Ovary (tissue), 7 donors: ENCODE measurements at regions not wholly inside any gene's neighbourhood (a gene's known extent, or its start where the extent isn't known, plus 50 kb on each side); places are given as distances from the start of the nearest gene placed in this dataset.

Source experiments
- DNase-seq, 5 donors: peaks; one replicate each; pipeline ENCODE4 v3.0.0-alpha.2; 2019 to 2020
- H3K27ac ChIP-seq, 2 donors: fragments of 200-600 bp; one replicate each; pipeline versions ENCODE4 v1.5.1 to v1.8.0; 2019 to 2022
- H3K27me3 ChIP-seq: fragments of 200-600 bp; one replicate; pipeline ENCODE4 v1.8.0; 2022
- H3K36me3 ChIP-seq: fragments of 200-600 bp; sonication (generic); one replicate; pipeline ENCODE4 v1.5.1; 2019
- H3K4me1 ChIP-seq: one replicate; pipeline ENCODE4 v1.8.1; 2013; ENCODE audit warnings: mild to moderate bottlenecking, moderate library complexity; ENCODE audit not compliant: insufficient read depth
- H3K4me3 ChIP-seq: fragments of 200-600 bp; sonication (generic); one replicate; pipeline ENCODE4 v1.5.1; 2017
- H3K9me3 ChIP-seq, 2 donors: fragments of 200-600 bp in 1 of 2; sonication (generic) in 1 of 2; one replicate each; pipeline versions ENCODE4 v1.5.1 to v1.8.1; 2013 to 2019; ENCODE audit warnings: mild to moderate bottlenecking in 1 of 2, moderate library complexity in 1 of 2
- EP300 ChIP-seq: sonication (generic); formaldehyde crosslinking; IDR thresholded peaks from one replicate; pipeline ENCODE4 v1.6.1; 2017; ENCODE audit warnings: antibody characterized with exemption
- POLR2A ChIP-seq: fragments of 450-650 bp; IDR thresholded peaks from one replicate; pipeline ENCODE4 v1.6.1; 2017; ENCODE audit warnings: antibody characterized with exemption, mild to moderate bottlenecking, moderate library complexity
- WGBS, 3 donors: extraction: QIAGEN DNeasy Blood & Tissue Kit in 1 of 3; methylation state at CpG; one replicate each; pipeline versions ENCODE4 v1.1.5 to v1.1.7; 2013 to 2017; 5-methylcytosine and 5-hydroxymethylcytosine counted together
- intact Hi-C, 4 donors: fragments of 100-400 bp; cut with DNase I; formaldehyde crosslinking; loops; one replicate each; pipeline versions ENCODE4 v1.11.0 to v1.15.1; 2022 to 2023
- TF ChIP-seq, protein P1 (sequence below), 3 donors: fragments of 450-650 bp in 2 of 3; fragments of 200-600 bp in 1 of 3; IDR thresholded peaks; one replicate each; pipeline versions ENCODE4 v1.5.1 to v1.8.0; 2016 to 2022; ENCODE audit warnings: antibody characterized with exemption in 3 of 3, mild to moderate bottlenecking in 1 of 3
- donor health status: DM: no; HTN: no; CAD: no; lungs with moderate emphysema.
- donor health status: DM: no; HTN: no; CAD: no.
- donor health status: Bipolar disorder and iron deficiency.
- donor health status: DM: no; HTN: no; CAD: no.
- donor health status: DM: yes; HTN: yes; CAD: no.

- Histone ChIP-seq H3K27me3 (no peaks in the 10 kb centered on the region), H3K27ac (no peak overlapping the region), H3K9me3 (no peaks in the 10 kb centered on the region), H3K4me3 (no peak overlapping the region), H3K4me1 (peaks cover 10% of the 10 kb centered on the region), H3K36me3 (no peaks in the 10 kb centered on the region)
- intact Hi-C loops, result loop anchor here in 1 of 4 donors (10.0 kb wide), 2 partner anchors 47 to 387 kb away; partner anchors contain the start of genes MAGEF1 and THPO
- no peak for TF ChIP-seq POLR2A
- TF ChIP-seq, protein P1, sequence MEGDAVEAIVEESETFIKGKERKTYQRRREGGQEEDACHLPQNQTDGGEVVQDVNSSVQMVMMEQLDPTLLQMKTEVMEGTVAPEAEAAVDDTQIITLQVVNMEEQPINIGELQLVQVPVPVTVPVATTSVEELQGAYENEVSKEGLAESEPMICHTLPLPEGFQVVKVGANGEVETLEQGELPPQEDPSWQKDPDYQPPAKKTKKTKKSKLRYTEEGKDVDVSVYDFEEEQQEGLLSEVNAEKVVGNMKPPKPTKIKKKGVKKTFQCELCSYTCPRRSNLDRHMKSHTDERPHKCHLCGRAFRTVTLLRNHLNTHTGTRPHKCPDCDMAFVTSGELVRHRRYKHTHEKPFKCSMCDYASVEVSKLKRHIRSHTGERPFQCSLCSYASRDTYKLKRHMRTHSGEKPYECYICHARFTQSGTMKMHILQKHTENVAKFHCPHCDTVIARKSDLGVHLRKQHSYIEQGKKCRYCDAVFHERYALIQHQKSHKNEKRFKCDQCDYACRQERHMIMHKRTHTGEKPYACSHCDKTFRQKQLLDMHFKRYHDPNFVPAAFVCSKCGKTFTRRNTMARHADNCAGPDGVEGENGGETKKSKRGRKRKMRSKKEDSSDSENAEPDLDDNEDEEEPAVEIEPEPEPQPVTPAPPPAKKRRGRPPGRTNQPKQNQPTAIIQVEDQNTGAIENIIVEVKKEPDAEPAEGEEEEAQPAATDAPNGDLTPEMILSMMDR (IDR thresholded peaks at IDR 0.05), result no peak
- TF ChIP-seq EP300, result no peak
- WGBS, 3 donors, result 88 to 98% (median 94%) methylated on average over 4 of the region's 4 CpGs
- DNase-seq, result no peak
These were observed 50.0 kb upstream of the VPS8 start for GRCh38 chr3:184761976-184762375.
